COR-L47 (cell line): ENCODE measurements at regions not wholly inside any gene's neighbourhood (a gene's known extent, or its start where the extent isn't known, plus 50 kb on each side); places are given as distances from the start of the nearest gene placed in this dataset.
A peak's percentile ranks its signal among the peaks of the same experiment; 100 is the strongest.
"Not testable (repeated sequence)": the region's sequence is repeated elsewhere in the genome, so short reads cannot be mapped to it uniquely, and the experiment has no call there.

ENCODE experiments used
- DNase-seq: peaks from one replicate; lab custom pipeline; 2025; lab: John Stamatoyannopoulos, UW

DNA sequence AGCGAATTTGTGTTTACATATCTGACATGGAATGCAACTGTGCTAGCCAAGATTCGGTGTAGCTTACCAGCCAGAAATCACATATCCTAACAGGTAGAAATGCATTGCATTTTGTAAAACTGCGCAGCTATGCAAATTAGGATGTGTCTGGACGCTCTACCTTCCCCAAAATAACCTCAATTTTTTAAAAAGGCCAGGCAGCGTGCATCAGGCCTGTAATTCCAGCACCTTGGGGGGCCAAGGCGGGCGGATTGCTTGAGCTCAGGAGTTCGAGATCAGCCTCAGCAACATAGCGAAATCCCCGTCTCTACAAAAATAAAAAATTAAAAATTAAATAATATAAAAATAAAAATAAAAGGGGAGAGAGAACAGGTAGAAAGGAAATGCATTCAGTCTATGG is 305.0 kb downstream of the TYW1 start:
- DNase-seq = no peak

DNA sequence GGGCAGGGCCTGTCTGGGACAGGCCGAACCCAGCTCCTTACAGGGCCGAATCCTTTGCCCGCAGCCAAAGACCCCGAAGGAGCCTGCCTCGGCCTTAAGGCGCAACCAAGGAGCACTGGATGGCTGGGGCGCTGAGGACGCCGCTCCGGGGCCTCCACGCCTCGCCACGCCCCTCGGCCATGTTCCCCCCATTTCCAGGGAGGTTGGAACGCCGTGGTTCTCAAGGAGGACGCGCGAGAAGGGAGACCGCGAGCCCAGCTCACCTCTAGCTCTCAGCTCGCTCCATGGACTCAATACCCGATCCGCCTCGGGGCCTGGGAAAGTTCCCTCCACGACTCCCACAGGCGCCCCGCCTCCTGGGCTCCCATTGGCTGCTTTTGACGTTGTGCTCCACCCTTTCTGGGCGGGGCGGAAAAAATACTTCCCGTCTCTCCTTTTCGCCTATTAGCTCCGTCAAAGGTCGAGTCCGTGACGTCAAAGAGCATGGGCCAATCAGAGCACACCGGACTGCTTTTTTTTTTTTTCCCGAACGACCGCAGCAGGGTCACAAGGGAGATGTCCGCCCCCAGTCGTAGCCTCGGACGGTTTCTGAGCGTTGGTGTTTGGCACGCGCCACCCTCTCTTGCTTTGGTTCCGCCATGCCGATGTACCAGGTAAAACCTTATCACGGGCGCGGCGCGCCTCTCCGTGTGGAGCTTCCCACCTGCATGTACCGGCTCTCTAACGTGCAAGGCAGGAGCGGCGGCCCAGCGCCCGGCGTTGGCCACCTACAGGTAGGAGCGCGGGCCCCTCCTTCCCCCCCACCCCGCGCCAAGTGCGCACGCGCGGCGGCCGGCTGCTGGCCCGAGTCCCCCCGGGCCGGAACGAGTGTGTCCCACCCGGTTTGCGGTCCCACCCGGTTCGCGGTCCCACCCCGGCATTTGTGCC is 305.7 kb downstream of the TYW1 start:
- DNase-seq = peak; percentile 98

DNA sequence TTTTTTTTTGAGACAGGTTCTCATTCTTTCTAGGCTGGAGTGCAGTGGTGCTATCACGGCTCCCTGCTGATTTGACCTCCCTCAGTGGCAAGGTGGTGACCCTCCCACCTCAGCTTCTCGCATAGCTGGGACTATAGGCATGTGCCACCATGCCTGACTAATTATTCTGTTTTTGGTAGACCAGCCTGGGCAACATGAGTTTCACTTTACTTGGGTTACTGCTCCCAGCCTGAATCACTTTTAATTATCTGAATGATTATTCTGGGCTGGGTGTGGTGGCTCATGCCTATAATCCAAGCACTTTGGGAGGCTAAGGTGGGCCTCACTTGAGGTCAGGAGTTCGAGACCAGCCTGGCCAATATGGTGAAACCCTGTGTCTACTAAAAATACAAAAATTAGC is 308.2 kb downstream of the TYW1 start:
- DNase-seq = not testable (repeated sequence)

DNA sequence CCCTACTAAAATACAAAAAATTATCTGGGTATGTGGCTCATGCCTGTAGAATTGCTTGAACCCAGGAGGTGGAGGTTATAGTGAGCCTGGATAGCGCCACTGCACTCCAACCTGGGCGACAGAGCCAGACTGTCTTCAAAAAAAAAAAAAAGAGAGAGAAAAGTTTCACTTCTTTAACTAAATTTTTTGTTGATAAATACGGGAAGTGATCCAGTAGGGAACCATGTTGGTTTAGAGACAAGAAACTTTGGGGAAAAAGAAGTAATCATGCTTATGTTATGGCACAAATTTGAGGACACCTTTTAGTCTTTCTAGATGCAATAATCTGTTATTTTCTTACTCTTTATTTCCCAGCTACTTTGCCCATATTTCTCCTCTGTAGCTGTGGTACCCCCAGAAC is 309.7 kb downstream of the TYW1 start:
- no peak for DNase-seq

DNA sequence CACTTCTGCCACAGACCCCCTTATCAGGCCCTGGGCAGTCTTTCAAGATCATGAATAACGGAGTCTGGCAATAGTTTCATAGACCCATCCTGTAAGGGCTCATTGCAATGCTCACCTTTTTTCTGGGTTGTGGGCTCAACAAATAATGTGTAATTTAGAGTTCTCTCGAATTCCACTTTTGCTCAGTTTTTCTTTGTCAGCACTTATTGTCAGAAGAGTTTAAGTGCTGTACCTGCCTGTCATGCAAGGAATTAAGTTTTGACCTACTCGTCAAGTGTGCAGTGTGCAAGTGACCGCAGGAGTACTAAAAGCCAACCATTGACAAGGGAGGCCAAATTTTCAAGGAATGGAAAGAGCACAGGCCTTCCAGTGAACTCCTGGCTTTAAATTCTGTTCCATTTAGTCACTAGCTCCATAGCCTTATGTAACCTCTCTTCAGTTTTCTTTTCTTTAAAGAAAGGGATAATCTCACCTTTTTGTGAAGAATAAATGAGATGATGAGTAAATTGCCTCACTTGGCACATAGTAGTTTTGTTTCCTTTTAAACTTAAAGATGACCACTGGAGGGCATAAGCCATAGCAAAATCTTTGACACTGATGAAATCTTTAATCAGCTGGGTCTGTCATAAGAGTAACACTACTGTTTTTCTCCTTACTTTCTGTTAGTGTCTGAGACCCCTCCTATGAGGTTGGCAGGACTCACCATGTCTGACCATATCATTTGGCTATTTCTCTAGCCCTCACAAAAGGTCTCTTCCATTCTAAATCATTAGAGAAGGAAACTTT is 313.3 kb downstream of the TYW1 start:
- no peak for DNase-seq

DNA sequence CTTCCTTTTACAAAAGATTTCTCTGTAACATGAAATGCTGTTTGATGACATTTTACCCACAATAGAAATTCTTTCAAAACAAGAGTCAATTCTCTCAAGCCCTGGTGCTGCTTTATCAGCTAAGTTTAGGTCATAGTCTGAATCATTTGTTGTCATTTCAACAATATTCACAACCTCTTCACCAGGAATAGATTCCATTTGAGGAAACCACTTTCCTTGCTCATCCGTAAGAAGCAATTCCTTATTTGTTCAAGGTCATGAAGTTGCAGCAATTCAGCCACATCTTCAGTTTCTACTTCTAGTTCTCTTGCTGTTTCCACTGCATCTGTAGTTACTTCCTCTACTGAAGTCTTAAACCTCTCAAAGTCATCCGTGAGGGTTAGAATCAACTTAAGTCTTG is 315.3 kb downstream of the TYW1 start:
- no peak for DNase-seq

DNA sequence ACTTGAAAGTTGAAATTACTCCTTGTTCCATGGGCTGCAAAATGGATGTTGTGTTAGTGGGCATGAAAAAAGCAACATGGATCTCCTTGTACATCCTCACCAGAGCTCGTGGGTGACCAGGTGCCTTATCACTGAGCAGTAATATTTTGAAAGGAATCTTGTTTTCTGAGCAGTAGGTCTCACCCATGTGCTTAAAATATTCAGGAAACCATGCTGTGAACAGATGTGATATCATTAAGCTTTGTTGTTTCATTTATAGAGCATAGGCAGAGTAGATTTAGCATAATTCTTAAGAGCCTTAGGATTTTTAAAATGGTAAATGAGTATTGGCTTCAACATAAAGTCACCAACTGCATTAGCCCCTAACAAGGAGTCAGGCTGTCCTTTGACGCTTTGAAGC is 316.6 kb downstream of the TYW1 start:
- DNase-seq = no peak

DNA sequence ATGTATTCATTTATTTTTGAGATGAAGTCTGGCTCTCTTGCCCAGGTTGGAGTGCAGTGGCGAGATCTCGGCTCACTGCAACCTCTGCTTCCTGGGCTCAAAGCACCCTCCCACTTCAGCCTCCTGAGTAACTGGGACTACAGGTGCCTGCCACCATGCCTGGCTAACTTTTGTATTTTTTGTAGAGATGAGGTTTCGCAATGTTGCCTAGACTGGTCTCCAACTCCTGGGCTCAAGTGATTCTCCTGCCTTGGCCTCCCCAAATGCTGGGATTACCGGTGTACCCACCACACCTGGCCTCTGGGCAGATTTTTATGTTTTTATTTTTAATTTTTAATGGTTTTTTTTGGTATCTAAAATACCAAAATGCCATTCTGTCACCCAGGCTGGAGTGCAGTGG is 320.3 kb downstream of the TYW1 start:
- not testable (repeated sequence) for DNase-seq

DNA sequence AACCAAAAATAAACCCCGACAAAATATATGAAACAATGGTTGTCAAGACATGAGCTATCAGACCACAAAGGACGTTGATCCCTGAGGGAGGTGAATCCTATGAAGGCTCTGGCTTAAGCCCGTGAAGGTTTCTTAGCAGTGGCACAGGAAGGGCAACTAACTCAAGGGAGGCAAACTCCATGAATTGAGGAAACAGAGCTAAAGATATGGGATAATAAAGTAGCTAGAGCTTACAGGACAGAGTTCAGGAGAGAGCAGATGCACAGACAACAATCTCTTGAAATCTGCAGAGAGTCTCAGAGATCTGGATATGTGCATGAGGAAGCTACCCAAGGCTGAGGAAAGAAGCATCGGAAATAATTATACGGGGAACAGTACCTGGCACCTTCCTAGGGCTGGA is 331.6 kb downstream of the TYW1 start:
- DNase-seq = not testable (repeated sequence)

DNA sequence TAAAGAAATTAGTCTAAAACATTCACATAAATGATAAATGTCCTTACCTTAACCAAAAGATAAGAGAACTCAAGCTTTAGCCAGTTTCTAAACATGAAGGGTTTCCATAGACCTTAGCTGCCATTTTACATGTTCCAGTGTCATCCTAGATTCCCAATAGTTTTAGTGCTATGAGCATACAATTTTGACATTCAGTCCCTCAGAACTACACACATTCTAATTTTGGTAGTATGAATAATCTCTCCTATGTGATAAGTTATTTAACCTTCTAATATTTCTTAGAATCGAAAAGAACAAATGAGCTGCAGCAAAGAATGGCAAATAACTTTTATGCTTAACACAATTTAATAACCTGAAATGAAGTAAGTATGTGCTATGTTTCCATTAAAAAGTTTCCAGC is 338.5 kb downstream of the TYW1 start:
- DNase-seq = not testable (repeated sequence)

DNA sequence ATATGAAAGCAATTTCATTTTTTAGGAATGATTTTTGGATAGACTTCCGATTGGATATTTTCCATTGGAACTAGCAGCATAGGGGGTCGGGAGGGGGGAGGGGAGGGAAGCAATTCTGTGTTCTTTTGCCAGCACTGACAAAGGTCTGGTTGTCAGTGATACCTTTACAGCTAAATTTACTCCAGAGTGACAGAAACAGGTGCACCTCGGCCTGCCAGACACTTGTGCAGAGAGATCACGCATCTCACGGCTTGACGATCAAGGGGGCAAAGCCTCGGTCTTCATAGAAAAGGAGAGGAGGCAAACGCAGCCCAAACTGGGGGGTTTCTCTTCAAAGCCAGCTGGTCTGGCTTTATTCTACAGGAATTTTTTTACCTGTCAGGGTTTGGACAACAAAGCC is 339.0 kb downstream of the TYW1 start:
- not testable (repeated sequence) for DNase-seq

DNA sequence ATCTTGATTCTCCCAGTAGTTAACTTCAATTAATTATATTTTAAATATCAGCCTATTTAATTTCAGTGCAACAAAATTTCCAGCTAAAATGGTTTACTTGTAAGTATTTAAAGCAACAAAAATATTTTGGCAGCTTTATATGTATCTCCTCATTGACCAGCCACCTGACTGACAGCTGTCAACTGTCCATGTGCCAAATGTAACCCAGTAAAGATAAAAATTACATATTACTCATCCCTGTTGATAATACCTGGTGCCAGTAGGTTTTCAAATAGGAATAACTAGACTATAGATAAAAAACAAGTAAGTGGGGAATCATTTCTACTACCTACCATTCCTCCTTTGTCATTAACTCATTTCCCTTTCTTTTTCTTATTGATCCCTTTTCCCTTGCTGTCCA is 341.9 kb downstream of the TYW1 start:
- not testable (repeated sequence) for DNase-seq

DNA sequence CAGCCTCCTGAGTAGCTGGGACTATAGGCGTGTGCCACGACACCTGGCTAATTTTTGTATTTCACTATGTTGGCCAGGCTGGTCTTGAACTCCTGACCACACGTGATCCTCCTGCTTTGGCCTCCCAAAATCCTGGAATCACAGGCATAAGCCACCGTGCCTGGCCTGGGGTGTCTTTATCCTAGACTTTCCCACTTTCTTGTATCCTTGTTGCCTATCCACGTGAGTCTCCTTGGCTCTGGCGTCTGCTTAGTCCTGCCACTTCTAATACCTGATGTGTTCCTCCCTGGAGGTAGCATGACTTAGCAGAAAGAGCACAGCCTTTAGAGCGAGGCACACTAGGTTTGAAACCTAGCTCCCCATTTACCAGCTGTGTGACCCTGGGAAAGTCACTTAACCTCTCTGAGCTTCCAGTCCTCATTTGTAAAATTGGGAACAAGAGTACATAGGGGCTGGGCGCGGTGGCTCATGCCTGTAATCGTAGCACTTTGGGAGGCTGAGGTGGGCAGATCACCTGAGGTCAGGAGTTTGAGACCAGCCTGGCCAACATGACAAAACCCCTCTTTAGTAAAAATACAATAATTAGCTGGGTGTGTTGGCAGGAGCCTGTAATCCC is 344.6 kb downstream of the TYW1 start:
- no peak for DNase-seq

DNA sequence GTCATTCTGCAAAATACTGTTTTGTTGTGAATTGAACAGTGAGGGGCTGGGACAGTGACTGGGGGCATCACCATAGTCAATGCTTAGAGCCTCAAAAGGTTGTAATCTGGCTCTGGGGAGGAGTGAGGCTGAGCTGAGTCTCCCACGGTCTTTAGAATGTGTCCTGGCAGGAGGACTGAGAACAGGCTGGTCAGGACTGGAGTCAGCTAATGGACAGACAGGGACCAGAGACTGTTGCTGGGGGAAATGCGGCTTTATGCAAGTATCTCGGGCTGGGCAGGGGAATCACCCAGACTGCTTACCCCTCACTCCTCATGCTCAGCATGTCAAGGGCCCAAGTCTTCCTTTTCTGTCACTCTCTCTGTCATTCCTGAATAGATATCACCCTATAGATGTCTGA is 346.5 kb downstream of the TYW1 start:
- DNase-seq = no peak

DNA sequence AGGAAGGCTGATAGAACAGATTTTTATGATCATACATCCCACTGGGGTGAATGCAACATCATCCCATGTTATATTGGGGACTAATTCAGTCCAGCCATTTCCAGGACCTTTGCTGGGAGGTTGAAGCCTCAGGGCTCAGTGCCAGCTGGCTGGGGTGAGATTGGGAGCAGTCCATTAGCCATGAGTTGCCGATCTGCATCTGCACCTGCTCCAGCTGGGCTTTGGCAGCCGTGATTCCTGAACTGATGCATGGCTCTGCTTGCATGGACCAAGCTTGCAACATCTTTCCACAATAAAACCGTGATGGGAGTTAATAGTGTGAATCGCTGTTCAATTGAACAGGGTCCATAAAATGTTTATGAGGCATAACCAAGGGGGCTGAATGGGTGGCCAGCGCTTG is 346.9 kb downstream of the TYW1 start:
- DNase-seq = peak; percentile 19

DNA sequence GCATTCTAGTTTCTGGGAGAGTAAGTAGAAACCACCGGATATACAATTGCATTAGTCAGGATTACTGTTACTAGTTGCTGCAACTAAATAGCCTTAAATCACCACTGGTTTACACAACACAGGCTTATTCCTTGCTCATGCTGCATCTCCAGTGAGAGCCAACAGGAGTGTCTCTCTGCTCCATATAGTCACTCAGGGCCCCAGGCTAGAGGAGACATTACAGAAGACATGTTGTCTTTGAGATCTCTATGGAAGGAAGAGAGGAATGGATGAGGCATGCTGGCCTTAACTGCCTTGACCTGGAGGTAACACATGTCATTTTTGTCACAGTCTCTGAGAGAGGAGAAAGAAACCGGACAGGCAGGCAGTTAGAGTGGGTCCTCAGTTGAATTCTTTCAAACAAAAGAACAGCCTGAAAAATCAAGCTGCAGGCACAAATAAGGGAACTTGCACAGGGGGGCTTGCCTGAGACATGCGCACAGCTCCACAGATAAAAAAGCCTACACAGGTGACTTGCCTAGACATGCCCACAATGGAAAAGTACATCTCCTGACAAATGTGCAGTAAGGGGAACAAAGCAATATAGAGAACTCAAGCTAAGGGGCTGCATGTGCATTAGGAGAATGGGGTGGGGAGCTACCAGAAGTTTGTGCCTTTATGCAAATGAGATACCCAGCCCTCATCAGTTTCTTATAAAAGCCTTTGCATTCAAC is 348.0 kb downstream of the TYW1 start:
- DNase-seq = no peak

DNA sequence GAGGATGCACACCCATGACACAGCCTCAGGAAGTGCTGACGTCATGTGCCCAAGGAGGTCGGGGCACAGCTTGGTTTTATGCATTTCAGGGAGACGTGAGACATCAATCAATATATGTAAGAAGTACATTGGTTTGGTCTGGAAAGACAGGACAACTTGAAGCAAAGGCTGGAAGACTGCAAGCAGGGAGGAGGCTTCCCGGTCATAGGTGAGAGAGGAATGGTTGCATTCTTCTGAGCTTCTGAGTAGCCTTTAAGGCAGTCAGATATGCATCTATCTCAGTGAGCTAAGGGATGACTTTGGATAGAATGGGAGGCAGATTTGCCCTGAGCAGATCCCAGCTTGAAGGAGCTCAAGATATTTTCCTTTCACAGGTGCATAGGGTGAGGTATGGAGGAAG is 349.5 kb downstream of the TYW1 start:
- no peak for DNase-seq

DNA sequence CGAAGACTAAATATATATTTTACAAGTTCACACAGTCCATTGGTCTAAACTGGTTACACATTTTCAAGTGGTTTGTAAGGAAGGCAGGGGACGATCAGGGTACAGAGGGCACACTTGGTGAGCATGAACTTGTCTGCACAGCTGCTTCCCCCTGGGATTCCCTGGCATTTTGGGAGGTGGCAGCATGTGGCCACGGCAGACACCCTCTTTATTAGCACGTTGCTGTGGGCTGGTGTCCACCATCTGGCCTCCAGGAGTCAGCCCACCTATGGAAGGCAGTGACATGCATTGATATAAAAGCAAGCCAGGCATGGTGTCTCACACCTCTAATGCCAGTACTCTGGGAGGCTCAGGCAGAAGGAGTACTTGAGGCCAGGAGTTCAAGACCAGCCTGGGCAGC is 350.2 kb downstream of the TYW1 start:
- no peak for DNase-seq

DNA sequence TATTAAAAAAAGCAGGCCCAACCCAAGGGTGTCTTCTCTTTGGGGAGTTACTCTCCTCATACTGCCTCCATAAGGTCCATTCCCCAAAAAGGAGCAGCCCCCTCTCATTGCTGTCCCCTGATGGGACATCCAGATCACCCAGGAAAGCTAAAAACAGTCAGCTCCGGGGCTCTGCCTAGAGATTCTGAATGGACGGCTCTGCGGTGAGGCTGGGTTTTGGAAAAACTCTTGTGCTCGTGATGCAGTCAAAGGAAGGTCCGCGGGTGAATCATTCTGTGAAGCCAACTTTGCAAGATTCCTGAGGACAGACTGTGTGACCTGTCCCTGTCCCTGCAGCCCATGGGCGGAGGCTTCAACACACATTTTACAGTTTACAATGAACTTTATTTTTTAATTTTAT is 351.5 kb downstream of the TYW1 start:
- no peak for DNase-seq

DNA sequence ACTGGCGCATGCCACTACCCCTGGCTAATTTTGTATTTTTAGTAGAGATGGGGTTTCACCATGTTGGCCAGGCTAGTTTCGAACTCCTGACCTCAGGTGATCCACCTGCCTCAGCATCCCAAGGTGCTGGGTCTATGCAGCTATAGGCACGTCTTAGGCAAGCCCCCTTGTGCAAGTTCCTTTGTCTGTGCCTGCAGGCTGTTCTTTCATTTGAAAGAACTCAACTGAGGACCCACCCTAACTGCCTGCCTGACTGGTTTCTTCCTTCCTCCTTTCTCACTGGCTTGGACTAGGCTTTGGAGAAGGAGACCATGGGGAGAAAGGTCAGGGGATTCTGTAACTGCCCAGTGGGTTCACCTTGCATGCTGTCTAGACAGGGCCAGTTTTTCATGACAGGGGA is 361.0 kb downstream of the TYW1 start:
- DNase-seq = not testable (repeated sequence)

DNA sequence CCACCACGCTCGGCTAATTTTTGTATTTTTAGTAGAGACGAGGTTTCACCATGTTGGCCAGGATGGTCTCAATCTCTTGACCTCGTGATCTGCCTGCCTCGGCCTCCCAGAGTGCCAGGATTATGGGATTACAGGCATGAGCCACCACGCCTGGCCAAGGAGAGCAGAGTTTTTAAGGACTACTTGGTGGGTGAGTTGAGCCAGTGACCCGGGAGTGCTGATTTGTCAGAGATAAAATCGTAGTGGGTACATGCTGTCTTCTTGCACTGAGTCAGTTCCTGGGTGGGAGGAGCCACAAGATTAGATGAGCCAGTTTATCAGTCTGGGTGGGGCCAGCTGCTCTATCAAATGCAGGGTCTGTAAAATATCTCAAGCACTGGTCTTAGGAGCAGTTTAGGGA is 361.7 kb downstream of the TYW1 start:
- not testable (repeated sequence) for DNase-seq

DNA sequence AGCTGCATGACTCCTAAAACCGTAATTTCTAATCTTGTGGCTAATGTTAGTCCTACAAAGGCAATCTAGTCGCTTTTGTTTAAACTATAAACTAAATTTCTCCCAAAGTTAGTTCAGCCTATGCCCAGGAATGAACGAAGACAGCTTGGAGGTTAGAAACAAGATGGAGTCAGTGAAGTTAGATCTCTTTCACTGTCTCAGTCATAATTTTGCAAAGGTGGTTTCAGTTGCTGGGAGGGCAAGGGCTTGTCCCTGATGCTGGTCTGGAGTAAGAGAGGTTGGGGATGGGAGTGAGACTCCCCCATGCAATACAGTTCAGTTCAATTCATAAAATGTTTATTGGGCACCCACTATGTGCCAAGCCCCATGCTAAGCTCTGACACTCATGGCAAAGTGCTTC is 362.1 kb downstream of the TYW1 start:
- DNase-seq = not testable (repeated sequence)
